Nephron progenitor cell (in vitro differentiated cells): ENCODE measurements at regions not wholly inside any gene's neighbourhood (a gene's known extent, or its start where the extent isn't known, plus 50 kb on each side); places are given as distances from the start of the nearest gene placed in this dataset.
A peak's percentile ranks its signal among the peaks of the same experiment; 100 is the strongest.

ENCODE experiments used
- DNase-seq: peaks from one replicate; pipeline ENCODE4 v3.0.0; 2021
- H3K27ac Mint-ChIP-seq: 2 replicates; pipeline ENCODE4 v1.8.0; 2021; ENCODE audit warnings: mild to moderate bottlenecking, moderate library complexity, mixed read lengths
- H3K27me3 Mint-ChIP-seq: 2 replicates; pipeline ENCODE4 v1.8.0; 2021; ENCODE audit warnings: mild to moderate bottlenecking, low read depth, mixed read lengths; ENCODE audit not compliant: poor library complexity
- H3K36me3 Mint-ChIP-seq: 2 replicates; pipeline ENCODE4 v1.8.0; 2021; ENCODE audit warnings: low read depth, mixed read lengths
- H3K4me1 Mint-ChIP-seq: 2 replicates; pipeline ENCODE4 v1.8.0; 2021; ENCODE audit warnings: mixed read lengths
- H3K4me3 Mint-ChIP-seq: 2 replicates; pipeline ENCODE4 v1.8.0; 2021; ENCODE audit warnings: mild to moderate bottlenecking, moderate library complexity, mixed read lengths
- H3K9me3 Mint-ChIP-seq: 2 replicates; pipeline ENCODE4 v1.8.0; 2021; ENCODE audit warnings: mild to moderate bottlenecking, moderate library complexity, mixed read lengths
- CTCF ChIP-seq: fragments of 200-600 bp; sonication (generic); IDR thresholded peaks from 2 replicates; pipeline ENCODE4 v1.5.0; 2021; ENCODE audit warnings: antibody characterized with exemption

GRCh38 chr4:121541696-121542095 is 155.1 kb downstream of the ANXA5 start:
- Mint-ChIP-seq H3K27me3 (no peaks in the 10 kb centered on the region), H3K27ac (no peak overlapping the region), H3K4me1 (no peaks in the 10 kb centered on the region), H3K9me3 (peaks cover 12% of the 10 kb centered on the region), H3K36me3 (no peaks in the 10 kb centered on the region), H3K4me3 (no peak overlapping the region)
- no peak for DNase-seq
- TF ChIP-seq CTCF: no peak

GRCh38 chr4:121535351-121535750 is 154.5 kb upstream of the QRFPR start:
- no peak for DNase-seq
- no peak overlapping the region for H3K4me3 Mint-ChIP-seq

GRCh38 chr4:121534187-121534586 is 153.4 kb upstream of the QRFPR start:
- no peaks in the 10 kb centered on the region for H3K27me3 Mint-ChIP-seq

More at GRCh38 chr4:121535351-121535750, 154.5 kb upstream of the QRFPR start:
- no peak for TF ChIP-seq CTCF
- Mint-ChIP-seq H3K4me1 (no peaks in the 10 kb centered on the region), H3K27ac (peak overlapping the region; percentile 3), H3K9me3 (no peaks in the 10 kb centered on the region), H3K27me3 (no peaks in the 10 kb centered on the region), H3K36me3 (no peaks in the 10 kb centered on the region)

GRCh38 chr4:121526509-121526908 is 145.7 kb upstream of the QRFPR start:
- H3K36me3 Mint-ChIP-seq: no peaks in the 10 kb centered on the region
- no peak for TF ChIP-seq CTCF
- DNase-seq: no peak
- H3K9me3 Mint-ChIP-seq: peaks cover 7% of the 10 kb centered on the region
- no peak overlapping the region for H3K4me3 Mint-ChIP-seq
- no peaks in the 10 kb centered on the region for H3K27me3 Mint-ChIP-seq
- no peaks in the 10 kb centered on the region for H3K4me1 Mint-ChIP-seq
- no peak overlapping the region for H3K27ac Mint-ChIP-seq

More at GRCh38 chr4:121534187-121534586, 153.4 kb upstream of the QRFPR start:
- no peak for TF ChIP-seq CTCF
- Mint-ChIP-seq H3K9me3 (no peaks in the 10 kb centered on the region), H3K4me3 (no peak overlapping the region), H3K4me1 (no peaks in the 10 kb centered on the region), H3K27ac (no peak overlapping the region), H3K36me3 (no peaks in the 10 kb centered on the region)
- no peak for DNase-seq

DNA sequence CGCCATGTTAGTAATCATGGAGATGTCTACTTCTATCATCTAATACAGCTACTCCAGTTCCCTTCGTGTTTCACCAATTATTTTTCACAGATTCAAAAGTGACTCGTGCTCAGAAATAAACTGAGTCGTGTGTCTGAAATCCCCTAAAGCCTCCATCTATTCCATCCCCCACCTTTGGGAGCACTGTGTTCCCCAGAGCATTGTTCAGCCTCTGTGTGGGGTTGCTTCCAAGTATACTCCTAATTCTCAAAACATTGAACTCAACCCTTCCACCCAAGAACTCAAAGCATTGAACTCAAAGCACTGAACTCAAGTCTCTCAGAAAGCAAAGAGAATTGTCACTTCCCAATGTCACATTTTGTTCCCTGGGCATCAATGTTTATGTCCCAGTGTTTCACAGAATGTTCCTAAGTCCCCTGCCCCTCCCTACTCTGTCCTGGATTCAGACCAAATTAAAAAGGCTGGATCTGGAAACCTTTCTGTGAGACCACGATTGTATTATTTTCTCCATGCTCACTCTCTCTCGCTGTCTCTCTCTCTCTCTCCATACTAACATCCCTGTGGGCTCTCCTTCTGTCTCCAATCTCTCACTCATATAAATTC is 138.5 kb upstream of the QRFPR start:
- Mint-ChIP-seq H3K36me3 (no peaks in the 10 kb centered on the region), H3K4me3 (no peak overlapping the region), H3K27ac (no peak overlapping the region), H3K4me1 (no peaks in the 10 kb centered on the region), H3K27me3 (no peaks in the 10 kb centered on the region), H3K9me3 (peaks cover 7% of the 10 kb centered on the region)
- TF ChIP-seq CTCF: no peak
- no peak for DNase-seq

DNA sequence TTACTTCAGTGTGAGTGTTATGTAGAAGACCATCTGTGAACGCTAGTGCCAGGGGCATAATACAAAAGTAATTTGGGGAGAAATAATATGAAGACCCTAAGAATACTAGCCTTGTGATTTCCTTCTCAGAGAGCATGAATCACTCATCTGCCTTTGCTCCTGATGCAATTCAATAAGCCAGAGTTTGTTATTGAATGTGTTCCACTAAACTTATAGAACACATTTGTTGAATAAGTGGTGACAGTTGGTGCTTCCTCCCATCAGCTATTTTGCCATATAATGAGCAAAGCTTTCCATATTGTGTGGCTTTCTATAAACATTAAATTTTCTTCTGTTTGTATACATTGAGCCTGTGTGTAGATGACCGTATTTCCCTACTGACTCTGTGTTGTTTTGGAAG is 136.4 kb upstream of the QRFPR start:
- no peak overlapping the region for H3K4me3 Mint-ChIP-seq
- no peak for DNase-seq
- no peaks in the 10 kb centered on the region for H3K4me1 Mint-ChIP-seq
- no peak for TF ChIP-seq CTCF
- no peaks in the 10 kb centered on the region for H3K36me3 Mint-ChIP-seq
- H3K9me3 Mint-ChIP-seq: peaks cover 7% of the 10 kb centered on the region
- no peaks in the 10 kb centered on the region for H3K27me3 Mint-ChIP-seq
- H3K27ac Mint-ChIP-seq: no peak overlapping the region
